ENCODE measurements at regions not wholly inside any gene's neighbourhood (a gene's known extent, or its start where the extent isn't known, plus 50 kb on each side); places are given as distances from the start of the nearest gene placed in this dataset.

GRCh38 chr5:143652108-143652700 lies 159.8 kb upstream of the HMHB1 start:
- WGBS: 98% methylated on average over 3 of the region's 3 CpGs

GRCh38 chr5:143649937-143650621 lies 161.9 kb upstream of the HMHB1 start:
- Histone ChIP-seq H3K27me3 (ENCODE audit: control insufficient read depth in 2 of 2, insufficient read depth in 1 of 2, low read length in 1 of 2) (no peaks in the 10 kb centered on the region), H3K4me1 (ENCODE audit: control insufficient read depth in 2 of 2, insufficient read depth in 2 of 2, low read length in 2 of 2) (no peaks in the 10 kb centered on the region), H3K4me3 (ENCODE audit: low read length in 2 of 2) (no peak overlapping the region), H3K36me3 (ENCODE audit: control insufficient read depth in 2 of 2, insufficient read depth in 2 of 2, low read length in 1 of 2) (no peaks in the 10 kb centered on the region), H3K9me3 (ENCODE audit: control insufficient read depth in 2 of 2, insufficient read depth in 1 of 2, low read length in 1 of 2) (no peaks in the 10 kb centered on the region), H3K27ac (ENCODE audit: low read depth in 1 of 2, low read length in 1 of 2) (no peak overlapping the region)
- WGBS: 85% methylated on average over 5 of the region's 5 CpGs
- DNase-seq (ENCODE audit: low read depth in 6 of 9, low spot score in 9 of 9): no peak

More at GRCh38 chr5:143652108-143652700, 159.8 kb upstream of the HMHB1 start:
- no peak overlapping the region for H3K27ac ChIP-seq (ENCODE audit: low read depth in 1 of 2, low read length in 1 of 2)
- DNase-seq (ENCODE audit: low read depth in 6 of 9, low spot score in 9 of 9): no peak
- H3K4me3 ChIP-seq (ENCODE audit: low read length in 2 of 2): no peak overlapping the region
- no peaks in the 10 kb centered on the region for H3K4me1 ChIP-seq (ENCODE audit: control insufficient read depth in 2 of 2, insufficient read depth in 2 of 2, low read length in 2 of 2)
- no peaks in the 10 kb centered on the region for H3K27me3 ChIP-seq (ENCODE audit: control insufficient read depth in 2 of 2, insufficient read depth in 1 of 2, low read length in 1 of 2)
- no peaks in the 10 kb centered on the region for H3K9me3 ChIP-seq (ENCODE audit: control insufficient read depth in 2 of 2, insufficient read depth in 1 of 2, low read length in 1 of 2)
- H3K36me3 ChIP-seq (ENCODE audit: control insufficient read depth in 2 of 2, insufficient read depth in 2 of 2, low read length in 1 of 2): no peaks in the 10 kb centered on the region

- no peak overlapping the region for H3K27ac ChIP-seq (ENCODE audit: low read depth in 1 of 2, low read length in 1 of 2)
- H3K9me3 ChIP-seq (ENCODE audit: control insufficient read depth in 2 of 2, insufficient read depth in 1 of 2, low read length in 1 of 2): no peaks in the 10 kb centered on the region
- no peak overlapping the region for H3K4me3 ChIP-seq (ENCODE audit: low read length in 2 of 2)
- WGBS: 97% methylated on average over 2 of the region's 2 CpGs
- DNase-seq (ENCODE audit: low read depth in 6 of 9, low spot score in 9 of 9): no peak
- H3K4me1 ChIP-seq (ENCODE audit: control insufficient read depth in 2 of 2, insufficient read depth in 2 of 2, low read length in 2 of 2): no peaks in the 10 kb centered on the region
- no peaks in the 10 kb centered on the region for H3K27me3 ChIP-seq (ENCODE audit: control insufficient read depth in 2 of 2, insufficient read depth in 1 of 2, low read length in 1 of 2)
- H3K36me3 ChIP-seq (ENCODE audit: control insufficient read depth in 2 of 2, insufficient read depth in 2 of 2, low read length in 1 of 2): no peaks in the 10 kb centered on the region
These were observed 163.3 kb upstream of the HMHB1 start for GRCh38 chr5:143648696-143649095.

GRCh38 chr5:143646961-143647360 lies 165.0 kb upstream of the HMHB1 start:
- WGBS: 97% methylated on average over 14 of the region's 14 CpGs
- Histone ChIP-seq H3K36me3 (ENCODE audit: control insufficient read depth in 2 of 2, insufficient read depth in 2 of 2, low read length in 1 of 2) (no peaks in the 10 kb centered on the region), H3K4me3 (ENCODE audit: low read length in 2 of 2) (no peak overlapping the region), H3K27ac (ENCODE audit: low read depth in 1 of 2, low read length in 1 of 2) (no peak overlapping the region), H3K9me3 (ENCODE audit: control insufficient read depth in 2 of 2, insufficient read depth in 1 of 2, low read length in 1 of 2) (no peaks in the 10 kb centered on the region), H3K27me3 (ENCODE audit: control insufficient read depth in 2 of 2, insufficient read depth in 1 of 2, low read length in 1 of 2) (no peaks in the 10 kb centered on the region), H3K4me1 (ENCODE audit: control insufficient read depth in 2 of 2, insufficient read depth in 2 of 2, low read length in 2 of 2) (no peaks in the 10 kb centered on the region)
- DNase-seq (ENCODE audit: low read depth in 6 of 9, low spot score in 9 of 9): no peak

GRCh38 chr5:143645356-143645755 lies 166.6 kb upstream of the HMHB1 start:
- 97% methylated on average over 6 of the region's 6 CpGs for WGBS
- Histone ChIP-seq H3K27me3 (ENCODE audit: control insufficient read depth in 2 of 2, insufficient read depth in 1 of 2, low read length in 1 of 2) (no peaks in the 10 kb centered on the region), H3K4me1 (ENCODE audit: control insufficient read depth in 2 of 2, insufficient read depth in 2 of 2, low read length in 2 of 2) (no peaks in the 10 kb centered on the region), H3K9me3 (ENCODE audit: control insufficient read depth in 2 of 2, insufficient read depth in 1 of 2, low read length in 1 of 2) (no peaks in the 10 kb centered on the region), H3K27ac (ENCODE audit: low read depth in 1 of 2, low read length in 1 of 2) (no peak overlapping the region), H3K4me3 (ENCODE audit: low read length in 2 of 2) (no peak overlapping the region), H3K36me3 (ENCODE audit: control insufficient read depth in 2 of 2, insufficient read depth in 2 of 2, low read length in 1 of 2) (no peaks in the 10 kb centered on the region)
- no peak for DNase-seq (ENCODE audit: low read depth in 6 of 9, low spot score in 9 of 9)

GRCh38 chr5:143644727-143645126 lies 167.2 kb upstream of the HMHB1 start:
- DNase-seq (ENCODE audit: low read depth in 6 of 9, low spot score in 9 of 9): no peak
- H3K4me1 ChIP-seq (ENCODE audit: control insufficient read depth in 2 of 2, insufficient read depth in 2 of 2, low read length in 2 of 2): no peaks in the 10 kb centered on the region
- no peak overlapping the region for H3K4me3 ChIP-seq (ENCODE audit: low read length in 2 of 2)
- H3K27me3 ChIP-seq (ENCODE audit: control insufficient read depth in 2 of 2, insufficient read depth in 1 of 2, low read length in 1 of 2): no peaks in the 10 kb centered on the region
- no peak overlapping the region for H3K27ac ChIP-seq (ENCODE audit: low read depth in 1 of 2, low read length in 1 of 2)
- no peaks in the 10 kb centered on the region for H3K36me3 ChIP-seq (ENCODE audit: control insufficient read depth in 2 of 2, insufficient read depth in 2 of 2, low read length in 1 of 2)
- no peaks in the 10 kb centered on the region for H3K9me3 ChIP-seq (ENCODE audit: control insufficient read depth in 2 of 2, insufficient read depth in 1 of 2, low read length in 1 of 2)
- WGBS: 69% methylated on average over 3 of the region's 3 CpGs

GRCh38 chr5:143642791-143643190 lies 169.2 kb upstream of the HMHB1 start:
- Histone ChIP-seq H3K9me3 (ENCODE audit: control insufficient read depth in 2 of 2, insufficient read depth in 1 of 2, low read length in 1 of 2) (no peaks in the 10 kb centered on the region), H3K4me1 (ENCODE audit: control insufficient read depth in 2 of 2, insufficient read depth in 2 of 2, low read length in 2 of 2) (no peaks in the 10 kb centered on the region), H3K36me3 (ENCODE audit: control insufficient read depth in 2 of 2, insufficient read depth in 2 of 2, low read length in 1 of 2) (no peaks in the 10 kb centered on the region), H3K4me3 (ENCODE audit: low read length in 2 of 2) (no peak overlapping the region), H3K27ac (ENCODE audit: low read depth in 1 of 2, low read length in 1 of 2) (no peak overlapping the region), H3K27me3 (ENCODE audit: control insufficient read depth in 2 of 2, insufficient read depth in 1 of 2, low read length in 1 of 2) (no peaks in the 10 kb centered on the region)
- no peak for DNase-seq (ENCODE audit: low read depth in 6 of 9, low spot score in 9 of 9)

- Histone ChIP-seq H3K4me1 (ENCODE audit: control insufficient read depth in 2 of 2, insufficient read depth in 2 of 2, low read length in 2 of 2) (no peaks in the 10 kb centered on the region), H3K27me3 (ENCODE audit: control insufficient read depth in 2 of 2, insufficient read depth in 1 of 2, low read length in 1 of 2) (no peaks in the 10 kb centered on the region), H3K27ac (ENCODE audit: low read depth in 1 of 2, low read length in 1 of 2) (no peak overlapping the region), H3K4me3 (ENCODE audit: low read length in 2 of 2) (no peak overlapping the region), H3K9me3 (ENCODE audit: control insufficient read depth in 2 of 2, insufficient read depth in 1 of 2, low read length in 1 of 2) (no peaks in the 10 kb centered on the region), H3K36me3 (ENCODE audit: control insufficient read depth in 2 of 2, insufficient read depth in 2 of 2, low read length in 1 of 2) (no peaks in the 10 kb centered on the region)
- WGBS: 94% methylated on average over 6 of the region's 6 CpGs
- DNase-seq (ENCODE audit: low read depth in 6 of 9, low spot score in 9 of 9): no peak
These were observed 170.2 kb upstream of the HMHB1 start for GRCh38 chr5:143641549-143642355.

GRCh38 chr5:143638654-143639053 lies 173.3 kb upstream of the HMHB1 start:
- Histone ChIP-seq H3K27ac (ENCODE audit: low read depth in 1 of 2, low read length in 1 of 2) (no peak overlapping the region), H3K4me3 (ENCODE audit: low read length in 2 of 2) (no peak overlapping the region), H3K4me1 (ENCODE audit: control insufficient read depth in 2 of 2, insufficient read depth in 2 of 2, low read length in 2 of 2) (no peaks in the 10 kb centered on the region), H3K27me3 (ENCODE audit: control insufficient read depth in 2 of 2, insufficient read depth in 1 of 2, low read length in 1 of 2) (no peaks in the 10 kb centered on the region), H3K36me3 (ENCODE audit: control insufficient read depth in 2 of 2, insufficient read depth in 2 of 2, low read length in 1 of 2) (no peaks in the 10 kb centered on the region), H3K9me3 (ENCODE audit: control insufficient read depth in 2 of 2, insufficient read depth in 1 of 2, low read length in 1 of 2) (no peaks in the 10 kb centered on the region)
- no peak for DNase-seq (ENCODE audit: low read depth in 6 of 9, low spot score in 9 of 9)
- 98% methylated on average over 4 of the region's 4 CpGs for WGBS

Measured in thymus (tissue), 11 donors.